ENCODE measurements at regions not wholly inside any gene's neighbourhood (a gene's known extent, or its start where the extent isn't known, plus 50 kb on each side); places are given as distances from the start of the nearest gene placed in this dataset.
A peak's percentile ranks its signal among the peaks of the same experiment; 100 is the strongest.

- Histone ChIP-seq H3K4me2 (ENCODE audit: low read length) (no peak overlapping the region), H3K9ac (ENCODE audit: low read depth, low read length) (no peak overlapping the region), H3K4me3 (ENCODE audit: low read length) (no peak overlapping the region), H3K4me1 (ENCODE audit: control insufficient read depth, insufficient read depth, low read length) (peaks cover 30% of the 10 kb centered on the region), H3K9me3 (replicated peaks; ENCODE audit: low read length) (no peaks in the 10 kb centered on the region), H3K36me3 (ENCODE audit: insufficient read depth, low read length) (no peaks in the 10 kb centered on the region), H3K27me3 (ENCODE audit: control insufficient read depth, insufficient read depth, low read length) (no peaks in the 10 kb centered on the region)
Observed at GRCh38 chr12:46437469-46437868, 64.9 kb upstream of the SLC38A2 start.

- H3K4me2 ChIP-seq (ENCODE audit: low read length): no peak overlapping the region
- H3K9me3 ChIP-seq (replicated peaks; ENCODE audit: low read length): no peaks in the 10 kb centered on the region
- H3K36me3 ChIP-seq (ENCODE audit: insufficient read depth, low read length): no peaks in the 10 kb centered on the region
Observed at GRCh38 chr12:46436747-46437146, 64.2 kb upstream of the SLC38A2 start.

GRCh38 chr12:46435625-46436024, 63.1 kb upstream of the SLC38A2 start:
- no peak overlapping the region for H3K4me2 ChIP-seq (ENCODE audit: low read length)
- H3K36me3 ChIP-seq (ENCODE audit: insufficient read depth, low read length): no peaks in the 10 kb centered on the region
- no peak overlapping the region for H3K4me3 ChIP-seq (ENCODE audit: low read length)
- peaks cover 34% of the 10 kb centered on the region for H3K4me1 ChIP-seq (ENCODE audit: control insufficient read depth, insufficient read depth, low read length)
- no peaks in the 10 kb centered on the region for H3K27me3 ChIP-seq (ENCODE audit: control insufficient read depth, insufficient read depth, low read length)
- no peak overlapping the region for H3K9ac ChIP-seq (ENCODE audit: low read depth, low read length)
- H3K9me3 ChIP-seq (replicated peaks; ENCODE audit: low read length): no peaks in the 10 kb centered on the region

More at GRCh38 chr12:46436747-46437146, 64.2 kb upstream of the SLC38A2 start:
- no peaks in the 10 kb centered on the region for H3K27me3 ChIP-seq (ENCODE audit: control insufficient read depth, insufficient read depth, low read length)
- H3K4me3 ChIP-seq (ENCODE audit: low read length): no peak overlapping the region
- peaks cover 30% of the 10 kb centered on the region for H3K4me1 ChIP-seq (ENCODE audit: control insufficient read depth, insufficient read depth, low read length)
- H3K9ac ChIP-seq (ENCODE audit: low read depth, low read length): no peak overlapping the region

GRCh38 chr12:46435029-46435428, 62.5 kb upstream of the SLC38A2 start:
- Histone ChIP-seq H3K4me1 (ENCODE audit: control insufficient read depth, insufficient read depth, low read length) (peaks cover 34% of the 10 kb centered on the region), H3K9me3 (replicated peaks; ENCODE audit: low read length) (no peaks in the 10 kb centered on the region), H3K36me3 (ENCODE audit: insufficient read depth, low read length) (no peaks in the 10 kb centered on the region), H3K9ac (ENCODE audit: low read depth, low read length) (no peak overlapping the region), H3K4me2 (ENCODE audit: low read length) (no peak overlapping the region), H3K27me3 (ENCODE audit: control insufficient read depth, insufficient read depth, low read length) (no peaks in the 10 kb centered on the region), H3K4me3 (ENCODE audit: low read length) (no peak overlapping the region)

- H3K4me2 ChIP-seq (ENCODE audit: low read length): no peak overlapping the region
- H3K4me3 ChIP-seq (ENCODE audit: low read length): no peak overlapping the region
- H3K4me1 ChIP-seq (ENCODE audit: control insufficient read depth, insufficient read depth, low read length): peaks cover 36% of the 10 kb centered on the region
- no peaks in the 10 kb centered on the region for H3K36me3 ChIP-seq (ENCODE audit: insufficient read depth, low read length)
- no peaks in the 10 kb centered on the region for H3K27me3 ChIP-seq (ENCODE audit: control insufficient read depth, insufficient read depth, low read length)
- H3K9me3 ChIP-seq (replicated peaks; ENCODE audit: low read length): no peaks in the 10 kb centered on the region
- H3K9ac ChIP-seq (ENCODE audit: low read depth, low read length): no peak overlapping the region
Observed at GRCh38 chr12:46433829-46434228, 61.3 kb upstream of the SLC38A2 start.

GRCh38 chr12:46432325-46432724, 59.8 kb upstream of the SLC38A2 start:
- Histone ChIP-seq H3K9ac (ENCODE audit: low read depth, low read length) (peak overlapping the region; percentile 68), H3K36me3 (ENCODE audit: insufficient read depth, low read length) (no peaks in the 10 kb centered on the region), H3K4me2 (ENCODE audit: low read length) (peak overlapping the region; percentile 45), H3K4me1 (ENCODE audit: control insufficient read depth, insufficient read depth, low read length) (peaks cover 32% of the 10 kb centered on the region), H3K4me3 (ENCODE audit: low read length) (no peak overlapping the region), H3K9me3 (replicated peaks; ENCODE audit: low read length) (no peaks in the 10 kb centered on the region), H3K27me3 (ENCODE audit: control insufficient read depth, insufficient read depth, low read length) (no peaks in the 10 kb centered on the region)

- Histone ChIP-seq H3K27me3 (ENCODE audit: control insufficient read depth, insufficient read depth, low read length) (no peaks in the 10 kb centered on the region), H3K4me2 (ENCODE audit: low read length) (peak overlapping the region; percentile 59), H3K36me3 (ENCODE audit: insufficient read depth, low read length) (no peaks in the 10 kb centered on the region), H3K9ac (ENCODE audit: low read depth, low read length) (peak overlapping the region; percentile 72), H3K4me3 (ENCODE audit: low read length) (no peak overlapping the region), H3K9me3 (replicated peaks; ENCODE audit: low read length) (no peaks in the 10 kb centered on the region), H3K4me1 (ENCODE audit: control insufficient read depth, insufficient read depth, low read length) (peaks cover 32% of the 10 kb centered on the region)
Observed at GRCh38 chr12:46430340-46430948, 57.9 kb upstream of the SLC38A2 start.
